ENCODE measurements at regions not wholly inside any gene's neighbourhood (a gene's known extent, or its start where the extent isn't known, plus 50 kb on each side); places are given as distances from the start of the nearest gene placed in this dataset.

DNA sequence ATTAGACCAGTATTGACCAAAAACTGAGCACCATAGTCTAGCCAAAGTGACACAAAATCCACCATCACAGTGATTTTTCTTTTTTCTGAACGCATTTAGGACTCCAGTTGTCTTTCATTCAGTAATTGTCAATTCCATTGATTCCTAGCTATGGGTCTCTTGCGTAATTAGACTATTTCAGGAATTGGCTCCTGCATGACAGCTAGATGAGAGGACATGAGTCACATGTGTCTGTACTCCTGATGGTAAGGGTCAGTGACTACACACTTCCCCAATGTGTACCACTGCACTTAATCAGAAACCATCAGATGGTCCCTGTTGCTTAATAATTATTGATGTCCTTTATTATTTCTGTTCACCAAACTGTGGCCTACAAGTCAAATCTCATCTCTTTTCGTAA lies 469.5 kb downstream of the POM121L12 start:
- Histone ChIP-seq H3K27me3 (no peaks in the 10 kb centered on the region), H3K27ac (no peak overlapping the region), H3K36me3 (no peaks in the 10 kb centered on the region), H3K4me1 (no peaks in the 10 kb centered on the region), H3K9me3 (no peaks in the 10 kb centered on the region), H3K4me3 (no peak overlapping the region)
- no peak for ATAC-seq (ENCODE audit: low FRiP score in 2 of 2)
- WGBS, 2 donors = 85 to 88% methylated on average over 3 of the region's 3 CpGs
- no peak for DNase-seq
- TF ChIP-seq POLR2A (IDR thresholded peaks at IDR 0.05) = no peak
- no peak for TF ChIP-seq POLR2AphosphoS5 (IDR thresholded peaks at IDR 0.05)
- no peak for TF ChIP-seq EP300 (IDR thresholded peaks at IDR 0.05)
- TF ChIP-seq CTCF (IDR thresholded peaks at IDR 0.05) = no peak

GRCh38 chr7:53518319-53518718 lies 482.9 kb downstream of the POM121L12 start:
- TF ChIP-seq EP300 (IDR thresholded peaks at IDR 0.05) (no peak), POLR2AphosphoS5 (IDR thresholded peaks at IDR 0.05) (no peak)
- no peak for DNase-seq
- Histone ChIP-seq H3K27me3 (no peaks in the 10 kb centered on the region), H3K27ac (no peak overlapping the region), H3K36me3 (no peaks in the 10 kb centered on the region), H3K4me3 (no peak overlapping the region), H3K4me1 (no peaks in the 10 kb centered on the region), H3K9me3 (peaks cover 0 to 5% (median 0%) of the 10 kb centered on the region in 4 donors)
- no peak for ATAC-seq (ENCODE audit: low FRiP score in 2 of 2)

GRCh38 chr7:53520841-53521240 lies 485.4 kb downstream of the POM121L12 start:
- Histone ChIP-seq H3K4me1 (no peaks in the 10 kb centered on the region), H3K27ac (no peak overlapping the region), H3K27me3 (no peaks in the 10 kb centered on the region), H3K36me3 (no peaks in the 10 kb centered on the region), H3K4me3 (no peak overlapping the region), H3K9me3 (no peaks in the 10 kb centered on the region)
- DNase-seq (no peak), ATAC-seq (ENCODE audit: low FRiP score in 2 of 2) (no peak)
- 65 to 70% methylated on average over 5 of the region's 5 CpGs for WGBS, 2 donors
- TF ChIP-seq EP300 (IDR thresholded peaks at IDR 0.05) = no peak
- TF ChIP-seq POLR2AphosphoS5 (IDR thresholded peaks at IDR 0.05) = no peak
- no peak for TF ChIP-seq CTCF (IDR thresholded peaks at IDR 0.05)
- TF ChIP-seq POLR2A (IDR thresholded peaks at IDR 0.05) = no peak

- DNase-seq (no peak), ATAC-seq (ENCODE audit: low FRiP score in 2 of 2) (no peak)
- 67 to 85% methylated on average over 1 of the region's 1 CpG for WGBS, 2 donors
- Histone ChIP-seq H3K4me1 (no peaks in the 10 kb centered on the region), H3K36me3 (no peaks in the 10 kb centered on the region), H3K27ac (no peak overlapping the region), H3K27me3 (no peaks in the 10 kb centered on the region), H3K4me3 (no peak overlapping the region), H3K9me3 (no peaks in the 10 kb centered on the region)
- no peak for TF ChIP-seq EP300 (IDR thresholded peaks at IDR 0.05)
- no peak for TF ChIP-seq CTCF (IDR thresholded peaks at IDR 0.05)
- TF ChIP-seq POLR2AphosphoS5 (IDR thresholded peaks at IDR 0.05) = no peak
- TF ChIP-seq POLR2A (IDR thresholded peaks at IDR 0.05) = no peak
Measured at GRCh38 chr7:53521638-53522184, 486.3 kb downstream of the POM121L12 start.

- H3K27ac ChIP-seq = no peak overlapping the region
- no peaks in the 10 kb centered on the region for H3K36me3 ChIP-seq
- ATAC-seq (ENCODE audit: low FRiP score in 2 of 2) (no peak), DNase-seq (no peak)
- no peak for TF ChIP-seq CTCF (IDR thresholded peaks at IDR 0.05)
- no peak for TF ChIP-seq EP300 (IDR thresholded peaks at IDR 0.05)
- no peak for TF ChIP-seq POLR2A (IDR thresholded peaks at IDR 0.05)
- no peak for TF ChIP-seq POLR2AphosphoS5 (IDR thresholded peaks at IDR 0.05)
- no peaks in the 10 kb centered on the region for H3K4me1 ChIP-seq
- no peaks in the 10 kb centered on the region for H3K27me3 ChIP-seq
- no peak overlapping the region for H3K4me3 ChIP-seq
- 92 to 97% methylated on average over 3 of the region's 3 CpGs for WGBS, 2 donors
- no peaks in the 10 kb centered on the region for H3K9me3 ChIP-seq
Measured at GRCh38 chr7:53539558-53539957, 504.1 kb downstream of the POM121L12 start.
